Stimulated activated CD4-positive, alpha-beta T cell treated with anti-CD3 and anti-CD28 coated beads, Interleukin-1b, Interleukin-23, amount 100 ng/mL, for 1 hour (primary cell): ENCODE measurements at regions not wholly inside any gene's neighbourhood (a gene's known extent, or its start where the extent isn't known, plus 50 kb on each side); places are given as distances from the start of the nearest gene placed in this dataset.
"Not testable (repeated sequence)": the region's sequence is repeated elsewhere in the genome, so short reads cannot be mapped to it uniquely, and the experiment has no call there.

ENCODE experiments used
- DNase-seq, 2 donors: peaks; one replicate each; pipeline ENCODE4 v3.0.0-alpha.2; 2020; ENCODE audit warnings: low read depth in 2 of 2

- no peak for DNase-seq
Measured at GRCh38 chr4:180967936-180968335, 1275.3 kb upstream of the TENM3 start.

DNA sequence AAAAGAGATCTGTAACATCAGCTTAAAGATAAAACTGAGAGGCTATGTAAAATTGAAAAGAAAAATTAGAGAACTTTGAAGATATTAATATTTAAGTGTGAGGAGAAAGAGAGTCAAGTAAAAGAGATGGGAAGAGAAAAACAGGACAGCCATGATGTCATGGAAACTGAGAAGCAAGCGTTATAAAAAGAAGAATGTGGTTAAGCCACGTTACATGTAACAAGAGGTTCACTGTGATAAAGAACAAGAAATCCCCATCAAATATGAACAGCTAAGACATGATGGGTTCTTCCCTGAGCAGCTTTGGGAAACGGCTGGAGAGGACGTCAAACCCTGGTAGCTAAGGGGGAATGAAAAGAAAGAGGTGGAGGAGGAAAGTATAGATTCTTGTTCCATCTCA lies 1269.3 kb upstream of the TENM3 start:
- no peak for DNase-seq

DNA sequence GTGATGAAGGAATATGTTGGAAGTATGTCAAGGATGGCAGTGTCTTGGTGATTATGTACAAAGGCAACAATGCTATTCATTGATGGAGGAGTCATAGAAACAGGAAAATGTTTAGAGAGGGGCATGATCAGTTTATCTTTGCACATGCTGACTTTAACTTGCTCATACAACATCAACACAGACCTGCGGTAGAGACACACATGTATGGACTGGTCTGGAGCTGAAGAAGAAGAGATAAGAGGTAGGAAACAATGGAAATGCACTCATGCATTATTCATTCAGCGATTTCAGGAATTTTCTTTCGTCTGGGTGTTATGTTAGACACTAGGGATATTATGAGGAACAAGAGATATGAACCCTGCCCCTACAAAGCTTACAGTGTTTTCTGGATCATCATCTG lies 1252.3 kb upstream of the TENM3 start:
- DNase-seq, result no peak

DNA sequence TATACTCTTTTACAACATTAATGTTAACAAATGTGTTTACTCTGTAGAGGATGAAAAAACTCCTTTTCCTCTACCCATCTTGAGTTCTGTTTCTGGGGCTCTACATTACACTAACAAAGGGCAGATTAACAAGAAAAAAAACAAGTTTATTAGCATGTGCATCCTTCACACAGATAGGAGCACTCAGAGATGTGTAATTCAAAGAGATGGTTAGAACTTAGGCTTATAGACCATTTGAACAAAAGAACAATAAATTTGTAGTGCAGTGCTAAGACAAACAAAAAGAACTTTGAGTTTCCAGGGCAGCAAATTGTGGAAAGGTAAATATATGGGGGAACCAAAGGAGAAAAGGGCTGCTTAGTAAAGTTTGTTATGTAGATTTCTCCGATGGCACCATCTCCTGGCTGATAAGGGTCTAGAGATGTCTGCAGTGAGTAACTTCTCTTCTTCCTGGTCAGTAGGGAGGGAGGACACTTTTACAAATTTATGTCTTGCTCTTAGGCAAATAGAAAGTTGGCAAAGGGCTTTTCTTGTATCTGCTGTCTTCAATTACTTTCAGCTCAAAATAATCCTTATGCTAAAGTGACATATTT lies 1249.9 kb upstream of the TENM3 start:
- DNase-seq, result no peak

DNA sequence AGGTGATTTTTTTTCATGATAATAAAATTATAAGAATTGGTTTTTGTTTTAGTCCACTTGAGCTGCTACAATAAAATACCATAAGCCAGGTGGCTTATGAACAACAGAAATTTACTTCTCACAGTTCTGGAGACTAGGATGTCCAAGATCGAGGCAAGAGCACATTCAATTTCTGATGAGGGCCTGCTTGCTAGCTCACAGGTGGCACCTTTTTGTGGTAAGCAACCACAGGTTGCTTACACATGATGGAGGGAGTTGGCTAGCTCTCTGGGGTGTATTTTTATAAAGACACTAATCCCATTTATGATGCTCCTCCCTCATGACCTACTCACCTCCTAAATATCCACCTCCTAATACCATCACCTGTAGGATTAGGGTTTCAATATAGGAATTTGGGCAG lies 1248.5 kb upstream of the TENM3 start:
- no peak for DNase-seq

DNA sequence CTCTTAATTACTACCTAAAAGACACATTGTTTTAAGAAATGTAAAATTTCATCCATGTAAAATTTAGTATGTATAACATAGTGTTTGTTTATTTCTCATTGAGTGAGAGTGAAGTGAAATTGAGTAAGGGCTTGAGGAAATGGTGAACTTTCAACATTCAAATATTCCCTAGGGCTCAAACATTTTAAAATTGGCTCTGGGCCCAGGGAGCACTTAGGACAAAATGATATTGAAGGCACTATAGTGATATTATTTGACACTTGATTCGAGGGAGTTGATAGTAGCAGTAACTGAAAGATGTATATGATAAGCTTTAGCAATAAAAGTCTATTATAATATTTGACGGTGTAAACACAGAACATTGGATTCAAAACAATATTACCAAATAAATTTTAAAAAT lies 1244.0 kb upstream of the TENM3 start:
- no peak for DNase-seq

DNA sequence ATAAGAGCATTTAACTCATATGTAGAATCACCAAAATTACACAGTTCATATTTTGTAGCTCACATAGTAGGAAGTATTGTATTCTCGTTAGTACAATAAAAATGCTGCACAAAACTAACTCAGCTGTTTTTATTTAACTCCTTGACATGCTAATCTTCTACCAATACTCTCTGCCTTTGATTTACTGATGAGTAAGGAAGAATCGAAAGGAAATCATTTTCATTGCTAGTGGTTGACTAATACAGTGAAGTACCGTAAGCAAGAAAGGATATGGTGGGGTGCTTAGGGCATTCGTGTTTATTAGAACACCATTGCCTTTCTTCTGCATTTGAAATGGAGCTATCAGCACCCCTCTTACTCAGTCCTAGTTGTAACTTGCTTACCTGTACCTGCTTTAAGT lies 1239.1 kb upstream of the TENM3 start:
- DNase-seq, result no peak

DNA sequence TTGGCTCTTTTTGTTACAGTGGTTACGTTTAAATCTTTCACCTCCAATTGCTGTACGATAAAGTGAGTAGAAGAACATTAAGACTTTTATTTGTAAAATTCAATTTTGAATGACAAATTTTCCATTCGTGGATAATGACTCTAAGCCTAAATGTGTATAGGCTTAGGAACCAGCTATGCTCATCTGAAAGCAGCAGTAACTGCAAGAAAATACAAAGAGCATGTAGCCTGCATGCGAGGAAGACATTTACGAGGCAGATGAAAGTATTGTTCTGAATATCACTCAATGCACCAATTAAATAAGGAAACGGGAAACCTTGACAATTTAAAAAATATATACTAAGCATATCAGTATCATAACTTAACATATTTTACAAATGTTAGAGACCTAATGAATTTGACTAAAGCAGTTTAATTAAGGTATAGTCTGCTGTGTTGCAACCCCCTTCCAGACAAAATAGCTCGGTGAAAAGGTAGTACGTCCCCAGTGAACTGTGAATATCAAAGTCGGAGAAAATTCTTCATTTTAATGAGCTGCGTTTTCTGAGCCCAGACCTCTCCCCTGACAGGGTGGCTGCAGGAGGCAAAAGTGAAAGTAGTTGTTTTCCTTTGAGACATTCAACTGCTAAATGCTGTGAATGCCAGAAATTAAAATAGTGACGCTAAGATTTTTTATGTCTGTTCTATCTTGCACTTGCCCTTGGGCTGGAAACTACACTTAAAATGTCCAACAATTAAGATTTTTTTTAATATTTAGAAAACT lies 1236.5 kb upstream of the TENM3 start:
- DNase-seq, result no peak

DNA sequence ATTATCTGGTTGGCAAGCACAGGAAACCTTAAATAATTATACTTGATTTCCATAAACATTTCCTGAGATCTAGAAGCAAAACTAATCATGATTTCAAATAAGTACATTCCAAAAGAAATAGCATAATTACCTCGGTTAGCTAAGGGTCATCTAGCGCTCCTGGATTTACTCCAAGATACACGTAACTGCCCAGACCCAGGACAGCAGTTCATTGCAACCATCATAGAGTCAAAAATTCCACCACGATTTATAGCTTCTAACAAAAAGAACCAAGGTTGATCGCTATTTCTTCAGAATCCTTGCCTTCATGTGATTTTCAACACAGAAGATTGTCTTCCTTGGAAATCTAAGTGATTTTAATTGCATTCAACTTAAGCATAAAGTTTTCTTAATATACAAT lies 1235.5 kb upstream of the TENM3 start:
- DNase-seq, result no peak

GRCh38 chr4:181008164-181008563 lies 1235.0 kb upstream of the TENM3 start:
- no peak for DNase-seq

- no peak for DNase-seq
Measured at GRCh38 chr4:181013162-181013561, 1230.0 kb upstream of the TENM3 start.

GRCh38 chr4:181017038-181017437 lies 1226.2 kb upstream of the TENM3 start:
- no peak for DNase-seq

DNA sequence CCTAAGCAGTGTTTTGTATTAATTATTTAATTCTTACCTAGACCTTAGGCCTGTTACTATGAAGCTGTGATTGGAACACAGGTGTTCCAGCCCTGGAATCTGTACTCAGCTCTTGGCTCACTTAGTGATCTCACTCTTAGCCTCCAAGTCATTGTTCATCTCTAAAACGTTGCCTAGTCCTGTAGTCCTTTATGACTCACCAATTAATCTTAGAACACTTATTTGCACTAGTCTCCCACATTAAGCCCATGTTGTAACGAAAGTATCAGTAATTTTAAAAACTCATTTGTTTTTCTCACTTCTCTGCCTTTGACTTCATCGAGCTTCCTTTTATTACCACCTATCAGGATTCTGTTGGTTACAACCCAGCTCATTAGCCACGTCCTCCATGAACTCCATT lies 1224.7 kb upstream of the TENM3 start:
- DNase-seq, result no peak

DNA sequence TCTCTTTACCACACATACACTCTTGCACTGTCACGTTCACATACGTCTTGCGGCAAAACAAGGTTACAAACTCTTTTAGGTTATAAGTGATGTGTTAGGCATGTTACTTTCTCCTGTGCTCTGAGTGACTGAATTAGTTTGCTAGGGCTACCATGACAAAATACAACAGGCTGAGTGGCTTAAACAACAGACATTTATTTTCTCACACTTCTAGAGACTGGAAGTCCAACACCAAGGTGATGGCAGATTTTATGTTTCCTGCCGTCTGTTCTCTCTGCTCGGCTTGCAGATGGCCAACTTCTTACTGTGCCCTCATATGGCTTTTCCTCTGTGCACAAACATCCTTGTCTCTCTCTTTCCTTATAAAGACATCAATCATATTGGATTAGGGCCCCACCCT lies 1224.3 kb upstream of the TENM3 start:
- DNase-seq, result no peak

GRCh38 chr4:181020456-181020855 lies 1222.7 kb upstream of the TENM3 start:
- DNase-seq, result no peak

DNA sequence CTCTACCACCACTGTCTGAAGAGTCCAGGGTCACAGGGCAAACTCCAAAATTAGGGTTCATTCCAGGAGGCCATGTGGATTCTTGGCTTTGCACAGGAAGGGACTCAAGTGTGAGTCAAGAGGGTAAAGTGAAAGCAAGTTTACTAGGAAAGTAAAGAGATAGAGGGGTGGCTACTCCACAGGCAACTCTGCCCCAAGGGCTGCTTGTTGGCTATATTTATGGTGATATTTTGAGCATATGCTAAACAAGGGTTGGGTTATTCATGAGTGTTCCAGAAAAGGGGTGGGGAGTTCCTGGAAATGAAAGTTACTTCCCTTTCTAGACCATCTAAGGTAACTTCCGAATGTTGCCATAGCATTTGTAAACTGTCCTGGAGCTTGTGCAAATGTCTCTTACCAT lies 1222.0 kb upstream of the TENM3 start:
- no peak for DNase-seq

GRCh38 chr4:181030135-181030921 lies 1212.9 kb upstream of the TENM3 start:
- not testable (repeated sequence) for DNase-seq

DNA sequence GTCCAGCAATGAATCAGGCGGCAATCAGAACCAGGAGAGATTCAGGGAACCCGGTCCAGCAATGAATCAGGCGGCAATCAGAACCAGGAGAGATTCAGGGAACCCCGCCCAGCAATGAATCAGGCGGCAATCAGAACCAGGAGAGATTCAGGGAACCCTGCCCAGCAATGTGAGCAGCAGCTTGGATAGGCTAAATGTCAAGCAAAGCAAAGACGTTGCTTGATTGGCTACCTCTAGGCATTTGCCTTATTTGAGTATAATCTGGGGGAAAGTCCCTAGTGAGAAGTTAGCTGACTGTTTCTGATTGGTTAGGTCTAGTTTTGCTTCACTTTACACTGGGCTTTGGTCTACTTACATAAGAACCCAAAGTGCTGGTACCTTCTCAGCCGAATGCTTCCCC lies 1212.2 kb upstream of the TENM3 start:
- no peak for DNase-seq

DNA sequence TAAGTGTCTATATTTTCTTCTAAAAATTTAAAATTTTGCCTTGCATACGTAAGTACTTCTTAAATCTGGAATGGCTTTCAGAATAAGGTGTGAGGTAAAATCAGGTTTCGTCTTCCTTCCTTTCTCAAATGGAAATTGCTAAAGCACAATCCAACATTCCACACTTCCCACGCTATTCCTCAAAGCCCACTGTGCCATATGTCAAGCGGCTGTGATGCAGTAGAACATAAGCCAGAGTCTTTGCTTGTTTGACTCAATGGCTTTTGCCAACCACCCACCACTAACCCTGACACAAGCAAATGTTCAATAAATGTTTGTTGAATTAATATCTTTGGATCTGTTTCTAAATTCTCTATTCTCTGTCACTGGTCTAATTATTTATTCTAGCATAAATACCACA lies 1199.7 kb upstream of the TENM3 start:
- DNase-seq, result no peak

GRCh38 chr4:181046809-181047208 lies 1196.4 kb upstream of the TENM3 start:
- DNase-seq, result no peak

- DNase-seq, result no peak
Measured at GRCh38 chr4:181051931-181052330, 1191.3 kb upstream of the TENM3 start.

GRCh38 chr4:181061787-181062186 lies 1181.4 kb upstream of the TENM3 start:
- DNase-seq, result no peak

DNA sequence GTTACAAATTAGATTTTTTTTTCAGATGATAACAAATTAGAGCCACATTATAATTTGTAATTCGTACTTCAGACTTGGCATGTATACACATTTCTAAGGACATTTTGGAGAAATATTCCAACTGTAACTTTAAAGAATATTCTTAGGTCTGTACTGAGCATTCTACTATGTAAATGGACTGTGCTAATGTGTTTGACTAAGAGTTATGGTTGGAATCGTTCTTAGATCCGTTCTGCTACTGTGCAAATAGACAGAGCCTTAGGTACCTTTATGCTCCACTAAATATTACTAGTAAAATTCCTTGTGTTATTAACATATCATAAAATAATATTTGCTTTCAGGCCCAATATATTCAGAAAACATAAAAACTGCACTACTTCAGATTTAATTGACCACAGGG lies 1180.0 kb upstream of the TENM3 start:
- no peak for DNase-seq
